Islet precursor cell (in vitro differentiated cells): ENCODE measurements at regions not wholly inside any gene's neighbourhood (a gene's known extent, or its start where the extent isn't known, plus 50 kb on each side); places are given as distances from the start of the nearest gene placed in this dataset.

Source experiments
- DNase-seq: peaks from one replicate; pipeline ENCODE4 v3.0.0-alpha.2; 2018

GRCh38 chr1:81125672-81126071 lies 675.1 kb upstream of the ADGRL2 start:
- DNase-seq: no peak

GRCh38 chr1:81121306-81121705 lies 679.4 kb upstream of the ADGRL2 start:
- no peak for DNase-seq

- DNase-seq: no peak
Measured at GRCh38 chr1:81119319-81119718, 681.4 kb upstream of the ADGRL2 start.

GRCh38 chr1:81118550-81118949 lies 682.2 kb upstream of the ADGRL2 start:
- no peak for DNase-seq

- no peak for DNase-seq
Measured at GRCh38 chr1:81115422-81115821, 685.3 kb upstream of the ADGRL2 start.

GRCh38 chr1:81114191-81114590 lies 686.5 kb upstream of the ADGRL2 start:
- no peak for DNase-seq

- DNase-seq: no peak
Measured at GRCh38 chr1:81113688-81114087, 687.0 kb upstream of the ADGRL2 start.

GRCh38 chr1:81111818-81112217 lies 688.9 kb upstream of the ADGRL2 start:
- DNase-seq: no peak

GRCh38 chr1:81109038-81109437 lies 691.7 kb upstream of the ADGRL2 start:
- DNase-seq: no peak

GRCh38 chr1:81097860-81098259 lies 702.9 kb upstream of the ADGRL2 start:
- no peak for DNase-seq

GRCh38 chr1:81073580-81073979 lies 727.2 kb upstream of the ADGRL2 start:
- DNase-seq: no peak

GRCh38 chr1:81071969-81072753 lies 728.6 kb upstream of the ADGRL2 start:
- no peak for DNase-seq

GRCh38 chr1:81071072-81071858 lies 729.5 kb upstream of the ADGRL2 start:
- no peak for DNase-seq

GRCh38 chr1:81069856-81070255 lies 730.9 kb upstream of the ADGRL2 start:
- DNase-seq: no peak

GRCh38 chr1:81068726-81069125 lies 732.0 kb upstream of the ADGRL2 start:
- no peak for DNase-seq

GRCh38 chr1:81053826-81054225 lies 746.9 kb upstream of the ADGRL2 start:
- no peak for DNase-seq

GRCh38 chr1:81052162-81052561 lies 748.6 kb upstream of the ADGRL2 start:
- DNase-seq: no peak

- no peak for DNase-seq
Measured at GRCh38 chr1:81050390-81050789, 750.3 kb upstream of the ADGRL2 start.

GRCh38 chr1:81044708-81045107 lies 756.0 kb upstream of the ADGRL2 start:
- no peak for DNase-seq

GRCh38 chr1:81042225-81042624 lies 758.5 kb upstream of the ADGRL2 start:
- DNase-seq: no peak

- no peak for DNase-seq
Measured at GRCh38 chr1:81034291-81034690, 766.4 kb upstream of the ADGRL2 start.

GRCh38 chr1:81032973-81033425 lies 767.7 kb upstream of the ADGRL2 start:
- DNase-seq: no peak

- no peak for DNase-seq
Measured at GRCh38 chr1:81032374-81032773, 768.4 kb upstream of the ADGRL2 start.

- no peak for DNase-seq
Measured at GRCh38 chr1:81030441-81030840, 770.3 kb upstream of the ADGRL2 start.
